BLaER1 treated with 17β-estradiol and CSF1 and Interleukin-3, amounts not matched to agents 10 nM and 100 nM (cell line): ENCODE measurements at regions not wholly inside any gene's neighbourhood (a gene's known extent, or its start where the extent isn't known, plus 50 kb on each side); places are given as distances from the start of the nearest gene placed in this dataset.

Source experiments
- H3K27ac ChIP-seq, 11 experiments: shearing (Covaris generic); formaldehyde crosslinking; 2 replicates each; pipeline ENCODE4 v1.8.1; 2022
- H3K27me3 ChIP-seq, 11 experiments: shearing (Covaris generic); formaldehyde crosslinking; 2 replicates each; pipeline ENCODE4 v1.8.1; 2022
- H3K36me3 ChIP-seq, 11 experiments: shearing (Covaris generic); formaldehyde crosslinking; 2 replicates each; pipeline ENCODE4 v1.8.1; 2022
- H3K4me1 ChIP-seq, 10 experiments: shearing (Covaris generic); formaldehyde crosslinking; 2 replicates each; pipeline ENCODE4 v1.8.1; 2022
- H3K4me2 ChIP-seq, 11 experiments: shearing (Covaris generic); formaldehyde crosslinking; 2 replicates each; pipeline ENCODE4 v1.8.1; 2022
- H3K4me3 ChIP-seq, 10 experiments: shearing (Covaris generic); formaldehyde crosslinking; 2 replicates each; pipeline ENCODE4 v1.8.1; 2022
- H3K9ac ChIP-seq, 11 experiments: shearing (Covaris generic); formaldehyde crosslinking; 2 replicates each; pipeline ENCODE4 v1.8.1; 2022
- H3K9me3 ChIP-seq, 11 experiments: shearing (Covaris generic); formaldehyde crosslinking; replicated peaks in 1 of 11; 2 replicates each; pipeline ENCODE4 v1.8.1; 2022
- H4K20me1 ChIP-seq, 11 experiments: shearing (Covaris generic); formaldehyde crosslinking; 2 replicates each; pipeline ENCODE4 v1.8.1; 2022
- Cebpa-rat ChIP-seq, 11 experiments: shearing (Covaris generic); IDR thresholded peaks; 2 replicates each; pipeline ENCODE4 v1.8.1; 2022

GRCh38 chr2:19758658-19759057 lies 143.1 kb downstream of the TTC32 start:
- Histone ChIP-seq H3K27me3 (no peaks in the 10 kb centered on the region), H3K9me3 (no peaks in the 10 kb centered on the region)
- TF ChIP-seq Cebpa-rat (IDR thresholded peaks at IDR 0.05), result no peak

DNA sequence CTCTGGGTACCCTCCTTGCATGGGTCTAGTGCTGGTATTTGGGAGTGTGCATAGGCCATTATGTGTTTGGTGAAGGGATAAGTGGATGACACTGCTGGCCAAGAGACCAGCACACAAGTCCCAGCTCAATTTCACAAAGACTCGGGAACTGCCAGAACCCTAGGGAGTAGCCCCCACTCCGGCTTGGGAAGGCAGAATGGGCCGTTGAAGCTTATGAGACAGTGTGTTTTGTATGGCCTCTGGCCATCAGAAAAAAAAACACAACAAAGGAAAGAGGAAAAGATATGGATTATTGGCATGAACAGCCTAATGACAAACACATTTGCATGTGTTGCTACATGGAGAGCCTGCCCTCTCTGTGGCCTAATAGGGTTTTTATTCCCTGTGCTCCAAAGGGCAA lies 144.2 kb downstream of the TTC32 start:
- H3K4me3 ChIP-seq, result no peak overlapping the region
- no peaks in the 10 kb centered on the region for H4K20me1 ChIP-seq
- TF ChIP-seq Cebpa-rat (IDR thresholded peaks at IDR 0.05), result no peak
- 0 out of 20 replicates have a peak, but pooled peaks cover 0 to 4% (median 0%) of the 10 kb centered on the region in 10 experiments for H3K4me1 ChIP-seq
- H3K27me3 ChIP-seq, result no peaks in the 10 kb centered on the region
- no peak overlapping the region for H3K4me2 ChIP-seq
- H3K36me3 ChIP-seq, result no peaks in the 10 kb centered on the region
- no peak overlapping the region for H3K9ac ChIP-seq
- no peaks in the 10 kb centered on the region for H3K9me3 ChIP-seq
- H3K27ac ChIP-seq, result no peak overlapping the region

More at GRCh38 chr2:19758658-19759057, 143.1 kb downstream of the TTC32 start:
- Histone ChIP-seq H3K4me2 (no peak overlapping the region), H3K9ac (no peak overlapping the region), H3K27ac (no peak overlapping the region), H4K20me1 (no peaks in the 10 kb centered on the region), H3K4me3 (no peak overlapping the region), H3K36me3 (no peaks in the 10 kb centered on the region), H3K4me1 (0 out of 20 replicates have a peak, but pooled peaks cover 0 to 4% (median 0%) of the 10 kb centered on the region in 10 experiments)

GRCh38 chr2:19754907-19755306 lies 146.9 kb downstream of the TTC32 start:
- Histone ChIP-seq H3K9me3 (no peaks in the 10 kb centered on the region), H3K4me2 (no peak overlapping the region), H3K36me3 (no peaks in the 10 kb centered on the region), H3K27ac (no peak overlapping the region), H3K4me3 (no peak overlapping the region), H3K4me1 (0 out of 20 replicates have a peak, but pooled peaks cover 0 to 4% (median 0%) of the 10 kb centered on the region in 10 experiments), H3K9ac (no peak overlapping the region), H4K20me1 (no peaks in the 10 kb centered on the region), H3K27me3 (no peaks in the 10 kb centered on the region)
- TF ChIP-seq Cebpa-rat (IDR thresholded peaks at IDR 0.05), result no peak

DNA sequence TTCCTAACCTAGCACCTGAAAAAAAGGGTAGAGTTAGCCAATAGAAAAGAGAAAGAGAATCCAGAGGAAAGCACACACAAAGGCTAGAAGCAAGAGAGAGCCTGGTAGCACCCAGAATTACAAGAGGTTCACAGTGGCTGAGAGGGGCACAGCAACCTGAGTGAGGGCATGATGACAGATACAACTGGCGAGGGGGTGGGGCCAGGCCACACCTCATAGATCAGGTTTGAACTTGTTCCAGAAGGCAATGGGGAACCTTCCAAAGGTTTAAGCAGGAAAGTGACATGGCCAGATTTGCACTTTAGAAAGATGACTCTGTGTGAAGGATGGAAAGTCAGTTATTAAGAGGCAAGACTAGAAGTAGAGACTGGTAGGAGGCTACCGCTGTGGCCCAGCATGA lies 148.0 kb downstream of the TTC32 start:
- Histone ChIP-seq H3K9me3 (no peaks in the 10 kb centered on the region), H3K9ac (no peak overlapping the region), H3K27ac (no peak overlapping the region), H3K36me3 (no peaks in the 10 kb centered on the region), H3K4me1 (0 out of 20 replicates have a peak, but pooled peaks cover 0 to 4% (median 0%) of the 10 kb centered on the region in 10 experiments), H4K20me1 (no peaks in the 10 kb centered on the region), H3K27me3 (no peaks in the 10 kb centered on the region), H3K4me3 (no peak overlapping the region), H3K4me2 (no peak overlapping the region)
- no peak for TF ChIP-seq Cebpa-rat (IDR thresholded peaks at IDR 0.05)

GRCh38 chr2:19753314-19753713 lies 148.5 kb downstream of the TTC32 start:
- Histone ChIP-seq H3K9ac (no peak overlapping the region), H3K4me1 (0 out of 20 replicates have a peak, but pooled peaks cover 0 to 4% (median 0%) of the 10 kb centered on the region in 10 experiments), H3K27ac (no peak overlapping the region), H3K36me3 (no peaks in the 10 kb centered on the region), H3K4me3 (no peak overlapping the region), H3K4me2 (no peak overlapping the region), H3K9me3 (no peaks in the 10 kb centered on the region), H3K27me3 (no peaks in the 10 kb centered on the region), H4K20me1 (no peaks in the 10 kb centered on the region)
- no peak for TF ChIP-seq Cebpa-rat (IDR thresholded peaks at IDR 0.05)

DNA sequence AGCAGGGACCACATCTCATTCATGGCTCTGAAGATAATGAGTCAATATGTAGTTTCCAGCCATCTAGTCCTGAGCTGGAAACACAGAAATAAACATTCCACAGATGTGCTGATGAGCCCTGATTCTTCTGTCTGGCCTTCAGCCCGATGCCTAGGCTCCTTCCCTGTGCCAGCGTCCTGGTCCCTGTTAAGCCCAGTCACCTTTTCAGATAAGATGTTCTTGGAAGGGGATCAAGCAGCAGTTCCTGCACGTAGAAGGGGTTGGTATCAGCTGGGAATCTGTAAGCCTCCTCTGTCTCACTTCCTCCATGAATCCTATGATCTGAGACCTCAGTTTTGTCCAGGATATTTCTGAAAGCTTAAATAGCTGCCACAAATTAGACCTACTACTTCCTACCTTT lies 149.3 kb downstream of the TTC32 start:
- no peak for TF ChIP-seq Cebpa-rat (IDR thresholded peaks at IDR 0.05)

GRCh38 chr2:19751631-19752030 lies 150.2 kb downstream of the TTC32 start:
- H3K27me3 ChIP-seq, result no peaks in the 10 kb centered on the region
- no peak overlapping the region for H3K9ac ChIP-seq
- no peak for TF ChIP-seq Cebpa-rat (IDR thresholded peaks at IDR 0.05)
- no peaks in the 10 kb centered on the region for H4K20me1 ChIP-seq
- H3K9me3 ChIP-seq, result no peaks in the 10 kb centered on the region
- no peak overlapping the region for H3K4me2 ChIP-seq
- no peak overlapping the region for H3K4me3 ChIP-seq
- H3K36me3 ChIP-seq, result no peaks in the 10 kb centered on the region
- H3K27ac ChIP-seq, result no peak overlapping the region
- H3K4me1 ChIP-seq, result no peaks in the 10 kb centered on the region

More for the DNA sequence above, 149.3 kb downstream of the TTC32 start:
- no peaks in the 10 kb centered on the region for H3K4me1 ChIP-seq
- H3K27me3 ChIP-seq, result no peaks in the 10 kb centered on the region
- no peak overlapping the region for H3K9ac ChIP-seq
- H4K20me1 ChIP-seq, result no peaks in the 10 kb centered on the region
- no peak overlapping the region for H3K4me2 ChIP-seq
- no peaks in the 10 kb centered on the region for H3K9me3 ChIP-seq
- H3K36me3 ChIP-seq, result no peaks in the 10 kb centered on the region
- H3K27ac ChIP-seq, result no peak overlapping the region
- no peak overlapping the region for H3K4me3 ChIP-seq

GRCh38 chr2:19750136-19750535 lies 151.6 kb downstream of the TTC32 start:
- Histone ChIP-seq H3K9ac (no peak overlapping the region), H3K27me3 (no peaks in the 10 kb centered on the region), H3K36me3 (no peaks in the 10 kb centered on the region), H3K4me1 (no peaks in the 10 kb centered on the region), H3K9me3 (no peaks in the 10 kb centered on the region), H3K4me2 (no peak overlapping the region), H3K4me3 (no peak overlapping the region), H3K27ac (no peak overlapping the region), H4K20me1 (no peaks in the 10 kb centered on the region)
- TF ChIP-seq Cebpa-rat (IDR thresholded peaks at IDR 0.05), result no peak

GRCh38 chr2:19749507-19749836 lies 152.3 kb downstream of the TTC32 start:
- Histone ChIP-seq H3K4me3 (no peak overlapping the region), H3K27me3 (no peaks in the 10 kb centered on the region), H3K36me3 (no peaks in the 10 kb centered on the region), H3K4me1 (no peaks in the 10 kb centered on the region), H3K27ac (no peak overlapping the region), H3K4me2 (no peak overlapping the region), H4K20me1 (no peaks in the 10 kb centered on the region), H3K9me3 (no peaks in the 10 kb centered on the region), H3K9ac (no peak overlapping the region)
- no peak for TF ChIP-seq Cebpa-rat (IDR thresholded peaks at IDR 0.05)

- Histone ChIP-seq H3K4me3 (no peak overlapping the region), H3K4me2 (no peak overlapping the region), H3K27me3 (no peaks in the 10 kb centered on the region), H3K9ac (no peak overlapping the region), H4K20me1 (no peaks in the 10 kb centered on the region), H3K36me3 (no peaks in the 10 kb centered on the region), H3K4me1 (no peaks in the 10 kb centered on the region), H3K27ac (no peak overlapping the region), H3K9me3 (no peaks in the 10 kb centered on the region)
- no peak for TF ChIP-seq Cebpa-rat (IDR thresholded peaks at IDR 0.05)
Observed at GRCh38 chr2:19748711-19749506, 152.9 kb downstream of the TTC32 start.
